Progenitor cell of endocrine pancreas (in vitro differentiated cells): ENCODE measurements at regions not wholly inside any gene's neighbourhood (a gene's known extent, or its start where the extent isn't known, plus 50 kb on each side); places are given as distances from the start of the nearest gene placed in this dataset.

ENCODE experiments used
- DNase-seq: peaks from one replicate; pipeline ENCODE4 v3.0.0; 2021; ENCODE audit warnings: low spot score; ENCODE audit not compliant: unreplicated experiment
- H3K27ac Mint-ChIP-seq: 2 replicates; pipeline ENCODE4 v1.8.0; 2021; ENCODE audit warnings: mild to moderate bottlenecking, moderate library complexity, mixed read lengths
- H3K27me3 Mint-ChIP-seq: 2 replicates; pipeline ENCODE4 v1.8.0; 2021; ENCODE audit warnings: mixed read lengths
- H3K36me3 Mint-ChIP-seq: 2 replicates; pipeline ENCODE4 v1.8.0; 2022; ENCODE audit warnings: mixed read lengths; ENCODE audit not compliant: insufficient read depth
- H3K4me1 Mint-ChIP-seq: 2 replicates; pipeline ENCODE4 v1.8.0; 2021; ENCODE audit warnings: low read depth, mixed read lengths
- H3K4me3 Mint-ChIP-seq: 2 replicates; pipeline ENCODE4 v1.8.0; 2021; ENCODE audit warnings: low read depth, mild to moderate bottlenecking, moderate library complexity, mixed read lengths
- H3K9me3 Mint-ChIP-seq: 2 replicates; pipeline ENCODE4 v1.8.0; 2021; ENCODE audit warnings: low read depth, mixed read lengths
- TF ChIP-seq, protein P1 (sequence below): fragments of 200-600 bp; sonication (generic); IDR thresholded peaks from one replicate; pipeline ENCODE4 v1.5.0; 2021; ENCODE audit warnings: antibody characterized with exemption, mild to moderate bottlenecking; ENCODE audit not compliant: unreplicated experiment

DNA sequence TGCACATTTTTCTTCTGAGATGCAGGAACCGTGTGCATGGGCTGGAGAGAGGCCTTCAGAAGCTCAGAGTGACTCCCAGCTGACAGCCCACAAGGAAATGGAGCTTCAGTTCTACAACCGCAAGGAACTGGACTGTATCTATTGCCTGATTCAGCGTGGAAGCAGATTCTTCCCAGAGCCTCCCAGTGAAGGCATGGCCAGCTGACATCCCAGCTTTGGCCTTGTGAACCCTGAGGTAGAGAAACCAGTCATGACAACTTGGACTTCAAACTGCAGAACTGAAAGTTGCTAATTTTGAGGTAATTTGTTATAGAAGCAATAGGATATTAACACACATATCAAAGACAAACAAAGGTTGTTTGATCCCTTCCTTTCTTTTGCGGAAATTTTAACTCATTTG lies 94.3 kb upstream of the NOX3 start:
- Mint-ChIP-seq H3K27ac (no peak overlapping the region), H3K9me3 (peaks cover 2% of the 10 kb centered on the region), H3K4me3 (no peak overlapping the region), H3K27me3 (no peaks in the 10 kb centered on the region), H3K36me3 (no peaks in the 10 kb centered on the region), H3K4me1 (no peaks in the 10 kb centered on the region)
- TF ChIP-seq, protein P1, sequence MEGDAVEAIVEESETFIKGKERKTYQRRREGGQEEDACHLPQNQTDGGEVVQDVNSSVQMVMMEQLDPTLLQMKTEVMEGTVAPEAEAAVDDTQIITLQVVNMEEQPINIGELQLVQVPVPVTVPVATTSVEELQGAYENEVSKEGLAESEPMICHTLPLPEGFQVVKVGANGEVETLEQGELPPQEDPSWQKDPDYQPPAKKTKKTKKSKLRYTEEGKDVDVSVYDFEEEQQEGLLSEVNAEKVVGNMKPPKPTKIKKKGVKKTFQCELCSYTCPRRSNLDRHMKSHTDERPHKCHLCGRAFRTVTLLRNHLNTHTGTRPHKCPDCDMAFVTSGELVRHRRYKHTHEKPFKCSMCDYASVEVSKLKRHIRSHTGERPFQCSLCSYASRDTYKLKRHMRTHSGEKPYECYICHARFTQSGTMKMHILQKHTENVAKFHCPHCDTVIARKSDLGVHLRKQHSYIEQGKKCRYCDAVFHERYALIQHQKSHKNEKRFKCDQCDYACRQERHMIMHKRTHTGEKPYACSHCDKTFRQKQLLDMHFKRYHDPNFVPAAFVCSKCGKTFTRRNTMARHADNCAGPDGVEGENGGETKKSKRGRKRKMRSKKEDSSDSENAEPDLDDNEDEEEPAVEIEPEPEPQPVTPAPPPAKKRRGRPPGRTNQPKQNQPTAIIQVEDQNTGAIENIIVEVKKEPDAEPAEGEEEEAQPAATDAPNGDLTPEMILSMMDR = no peak
- DNase-seq = no peak

DNA sequence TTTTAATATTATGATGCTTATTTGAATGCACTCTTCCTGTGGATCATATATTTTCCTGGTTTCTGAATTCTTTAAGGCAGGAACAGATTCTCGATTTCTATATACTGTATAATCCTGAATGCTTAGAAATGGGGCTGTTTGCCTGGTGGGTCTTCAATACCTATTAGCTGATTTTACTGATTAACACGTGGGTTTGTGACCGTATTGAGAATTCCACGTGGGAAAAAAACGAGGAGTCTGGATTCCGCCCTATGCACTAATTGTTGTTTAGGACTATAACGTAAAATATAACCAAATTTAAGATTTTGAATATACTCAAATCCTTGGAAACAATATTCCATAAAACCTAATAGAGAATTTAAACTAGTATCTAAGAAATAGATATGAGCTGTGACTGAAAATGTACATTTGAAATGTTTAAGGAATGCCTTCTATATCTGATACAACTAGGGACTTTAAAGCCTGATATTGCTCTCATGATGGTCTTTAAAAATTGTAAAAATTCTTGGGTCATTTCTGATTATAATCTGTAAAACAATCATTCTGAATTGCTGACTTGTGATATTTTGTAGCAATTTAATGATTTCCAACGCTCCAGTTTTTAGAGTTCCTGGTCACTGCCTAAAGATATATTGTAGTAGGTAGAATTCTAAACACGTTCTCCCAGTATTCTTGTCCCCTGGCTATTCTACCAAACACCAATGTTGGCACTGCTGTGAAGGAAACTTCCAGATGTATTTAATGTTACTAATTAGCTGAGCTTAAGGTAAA lies 93.6 kb upstream of the NOX3 start:
- H3K27ac Mint-ChIP-seq = no peak overlapping the region
- no peaks in the 10 kb centered on the region for H3K36me3 Mint-ChIP-seq
- DNase-seq = no peak
- H3K9me3 Mint-ChIP-seq = peaks cover 2% of the 10 kb centered on the region
- H3K27me3 Mint-ChIP-seq = no peaks in the 10 kb centered on the region
- H3K4me3 Mint-ChIP-seq = no peak overlapping the region
- TF ChIP-seq, protein P1 = no peak
- H3K4me1 Mint-ChIP-seq = peaks cover 1% of the 10 kb centered on the region

DNA sequence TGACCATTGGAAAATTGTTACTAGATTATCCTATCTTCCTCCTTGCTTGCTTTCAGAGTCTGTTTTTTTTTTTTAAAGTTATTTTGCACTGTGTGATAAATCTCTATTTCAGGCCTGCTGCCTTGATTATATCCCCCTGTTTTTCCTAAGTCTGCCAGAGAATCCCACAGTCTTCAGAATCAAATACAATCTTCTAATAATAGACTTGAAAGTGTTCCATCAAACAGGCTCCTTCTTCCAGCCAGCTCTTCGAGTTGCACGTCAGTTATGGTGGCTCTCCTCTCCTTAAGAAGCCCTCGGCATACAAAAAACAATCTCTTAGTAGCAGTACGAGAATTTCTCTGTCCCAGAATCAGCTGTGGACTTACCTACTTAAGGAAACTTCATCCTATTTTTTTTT lies 92.9 kb upstream of the NOX3 start:
- H3K9me3 Mint-ChIP-seq = peaks cover 1% of the 10 kb centered on the region
- no peaks in the 10 kb centered on the region for H3K36me3 Mint-ChIP-seq
- no peak for DNase-seq
- TF ChIP-seq, protein P1 = no peak
- H3K4me1 Mint-ChIP-seq = peaks cover 1% of the 10 kb centered on the region
- H3K4me3 Mint-ChIP-seq = no peak overlapping the region
- no peak overlapping the region for H3K27ac Mint-ChIP-seq
- no peaks in the 10 kb centered on the region for H3K27me3 Mint-ChIP-seq

DNA sequence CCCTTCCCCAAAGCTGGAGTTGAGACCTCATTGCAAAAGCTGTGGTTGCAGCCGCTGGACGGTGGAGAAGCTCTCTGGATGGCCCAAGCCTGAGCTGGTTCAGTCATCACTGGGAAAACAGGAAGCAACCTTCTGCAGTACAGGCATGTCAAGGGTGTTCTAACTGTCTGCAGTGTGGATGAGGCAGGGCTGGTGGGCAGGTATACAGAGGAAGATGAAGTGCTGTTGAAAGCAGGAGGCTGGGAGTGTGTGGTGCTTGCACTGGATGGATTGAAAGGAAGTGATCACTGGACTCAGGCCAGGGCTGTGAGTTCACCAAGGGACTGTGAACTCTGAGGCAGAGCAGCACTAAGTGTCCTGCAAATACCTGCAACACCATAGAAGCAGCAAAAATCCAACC lies 89.0 kb upstream of the NOX3 start:
- no peaks in the 10 kb centered on the region for H3K36me3 Mint-ChIP-seq
- H3K27ac Mint-ChIP-seq = no peak overlapping the region
- H3K4me3 Mint-ChIP-seq = no peak overlapping the region
- H3K4me1 Mint-ChIP-seq = peaks cover 1% of the 10 kb centered on the region
- H3K27me3 Mint-ChIP-seq = no peaks in the 10 kb centered on the region
- no peak for DNase-seq
- TF ChIP-seq, protein P1 = no peak
- H3K9me3 Mint-ChIP-seq = peaks cover 5% of the 10 kb centered on the region

DNA sequence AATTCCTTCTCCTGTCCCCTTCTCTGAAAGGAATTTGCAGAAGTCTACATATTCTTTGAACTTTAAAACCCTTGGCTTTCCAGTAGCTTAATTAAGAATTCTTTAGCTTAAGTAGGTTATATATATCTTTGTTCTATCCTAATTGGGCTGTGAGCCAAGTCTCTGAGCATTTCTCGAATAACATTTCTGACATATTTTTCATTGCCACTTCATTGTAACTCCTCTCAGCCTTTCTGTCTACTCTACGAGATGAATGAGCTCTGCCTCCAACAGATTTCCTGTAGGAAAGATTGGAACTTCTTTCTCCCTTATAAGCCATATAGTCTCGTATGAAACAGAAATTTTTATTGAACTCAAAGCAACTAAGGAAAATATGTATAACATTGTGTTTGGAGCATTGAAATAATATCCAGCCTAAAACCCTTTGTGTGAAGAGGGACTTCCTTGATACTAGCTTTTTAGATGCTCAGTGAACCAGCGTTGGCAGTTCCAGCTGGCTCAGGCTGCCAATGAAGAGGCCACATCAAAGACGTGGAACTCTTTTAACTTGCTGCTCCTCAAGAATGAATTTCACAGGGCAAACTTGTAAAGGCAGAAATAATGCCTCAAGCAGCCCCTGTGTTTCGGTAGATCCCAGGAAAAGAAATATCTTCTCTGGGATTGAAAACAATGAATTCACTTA lies 87.7 kb upstream of the NOX3 start:
- peaks cover 5% of the 10 kb centered on the region for H3K9me3 Mint-ChIP-seq
- H3K27ac Mint-ChIP-seq = no peak overlapping the region
- no peak overlapping the region for H3K4me3 Mint-ChIP-seq
- DNase-seq = no peak
- H3K36me3 Mint-ChIP-seq = no peaks in the 10 kb centered on the region
- peaks cover 1% of the 10 kb centered on the region for H3K4me1 Mint-ChIP-seq
- TF ChIP-seq, protein P1 = no peak
- no peaks in the 10 kb centered on the region for H3K27me3 Mint-ChIP-seq
